Ovary (tissue), 7 donors: ENCODE measurements at regions not wholly inside any gene's neighbourhood (a gene's known extent, or its start where the extent isn't known, plus 50 kb on each side); places are given as distances from the start of the nearest gene placed in this dataset.

ENCODE experiments used
- DNase-seq, 5 donors: peaks; one replicate each; pipeline ENCODE4 v3.0.0-alpha.2; 2019 to 2020
- H3K27ac ChIP-seq, 2 donors: fragments of 200-600 bp; one replicate each; pipeline versions ENCODE4 v1.5.1 to v1.8.0; 2019 to 2022
- H3K27me3 ChIP-seq: fragments of 200-600 bp; one replicate; pipeline ENCODE4 v1.8.0; 2022
- H3K36me3 ChIP-seq: fragments of 200-600 bp; sonication (generic); one replicate; pipeline ENCODE4 v1.5.1; 2019
- H3K4me1 ChIP-seq: one replicate; pipeline ENCODE4 v1.8.1; 2013; ENCODE audit warnings: mild to moderate bottlenecking, moderate library complexity; ENCODE audit not compliant: insufficient read depth
- H3K4me3 ChIP-seq: fragments of 200-600 bp; sonication (generic); one replicate; pipeline ENCODE4 v1.5.1; 2017
- H3K9me3 ChIP-seq, 2 donors: fragments of 200-600 bp in 1 of 2; sonication (generic) in 1 of 2; one replicate each; pipeline versions ENCODE4 v1.5.1 to v1.8.1; 2013 to 2019; ENCODE audit warnings: mild to moderate bottlenecking in 1 of 2, moderate library complexity in 1 of 2
- CTCF ChIP-seq, 3 donors: fragments of 450-650 bp in 2 of 3; fragments of 200-600 bp in 1 of 3; IDR thresholded peaks; one replicate each; pipeline versions ENCODE4 v1.5.1 to v1.8.0; 2016 to 2022; ENCODE audit warnings: antibody characterized with exemption in 3 of 3, mild to moderate bottlenecking in 1 of 3
- EP300 ChIP-seq: sonication (generic); formaldehyde crosslinking; IDR thresholded peaks from one replicate; pipeline ENCODE4 v1.6.1; 2017; ENCODE audit warnings: antibody characterized with exemption
- POLR2A ChIP-seq: fragments of 450-650 bp; IDR thresholded peaks from one replicate; pipeline ENCODE4 v1.6.1; 2017; ENCODE audit warnings: antibody characterized with exemption, mild to moderate bottlenecking, moderate library complexity
- WGBS, 3 donors: extraction: QIAGEN DNeasy Blood & Tissue Kit in 1 of 3; methylation state at CpG; one replicate each; pipeline versions ENCODE4 v1.1.5 to v1.1.7; 2013 to 2017; 5-methylcytosine and 5-hydroxymethylcytosine counted together
- intact Hi-C, 4 donors: fragments of 100-400 bp; cut with DNase I; formaldehyde crosslinking; loops; one replicate each; pipeline versions ENCODE4 v1.11.0 to v1.15.1; 2022 to 2023
- donor health status: DM: no; HTN: no; CAD: no; lungs with moderate emphysema.
- donor health status: DM: no; HTN: no; CAD: no.
- donor health status: Bipolar disorder and iron deficiency.
- donor health status: DM: no; HTN: no; CAD: no.
- donor health status: DM: yes; HTN: yes; CAD: no.

- Histone ChIP-seq H3K4me3 (no peak overlapping the region), H3K36me3 (no peaks in the 10 kb centered on the region), H3K9me3 (no peaks in the 10 kb centered on the region), H3K4me1 (no peaks in the 10 kb centered on the region), H3K27ac (no peak overlapping the region), H3K27me3 (no peaks in the 10 kb centered on the region)
- intact Hi-C loops = loop anchor here in 2 of 4 donors (5.0 to 10.0 kb wide), 2 partner anchors 142 to 155 kb away; no protein-coding TSS in a partner anchor
- DNase-seq = no peak
- WGBS, 3 donors = 55 to 61% (median 60%) methylated on average over 9 of the region's 9 CpGs
- TF ChIP-seq EP300 (no peak), POLR2A (no peak), CTCF (IDR thresholded peaks at IDR 0.05) (no peak)
Measured at GRCh38 chr12:4049298-4050080, 176.3 kb upstream of the PARP11 start.

- TF ChIP-seq CTCF (IDR thresholded peaks at IDR 0.05) (no peak), POLR2A (no peak), EP300 (no peak)
- 88 to 89% (median 88%) methylated on average over 7 of the region's 7 CpGs for WGBS, 3 donors
- intact Hi-C loops = loop anchor here in 1 of 4 donors (10.0 kb wide), 1 partner anchor 153 kb away; no protein-coding TSS in a partner anchor
Measured at GRCh38 chr12:4047421-4047820, 174.2 kb upstream of the PARP11 start.

GRCh38 chr12:4046495-4046840 lies 173.3 kb upstream of the PARP11 start:
- no peaks in the 10 kb centered on the region for H3K36me3 ChIP-seq
- no peak overlapping the region for H3K4me3 ChIP-seq
- WGBS, 3 donors = 32 to 45% (median 33%) methylated on average over 6 of the region's 6 CpGs
- H3K4me1 ChIP-seq = no peaks in the 10 kb centered on the region
- intact Hi-C loops = loop anchor here in 1 of 4 donors (10.0 kb wide), 1 partner anchor 152 kb away; no protein-coding TSS in a partner anchor
- no peak for TF ChIP-seq EP300
- TF ChIP-seq POLR2A = no peak
- no peak for TF ChIP-seq CTCF (IDR thresholded peaks at IDR 0.05)
- no peak for DNase-seq
- no peaks in the 10 kb centered on the region for H3K27me3 ChIP-seq
- no peaks in the 10 kb centered on the region for H3K9me3 ChIP-seq
- H3K27ac ChIP-seq = no peak overlapping the region

More at GRCh38 chr12:4047421-4047820, 174.2 kb upstream of the PARP11 start:
- DNase-seq = no peak
- no peak overlapping the region for H3K4me3 ChIP-seq
- no peaks in the 10 kb centered on the region for H3K27me3 ChIP-seq
- H3K36me3 ChIP-seq = no peaks in the 10 kb centered on the region
- no peak overlapping the region for H3K27ac ChIP-seq
- no peaks in the 10 kb centered on the region for H3K9me3 ChIP-seq
- H3K4me1 ChIP-seq = no peaks in the 10 kb centered on the region

- WGBS, 3 donors = 87 to 90% (median 88%) methylated on average over 16 of the region's 16 CpGs
- intact Hi-C loops = loop anchor here in 1 of 4 donors (10.0 kb wide), 1 partner anchor 151 kb away; no protein-coding TSS in a partner anchor
- TF ChIP-seq EP300 = no peak
- TF ChIP-seq CTCF (IDR thresholded peaks at IDR 0.05) = no peak
- TF ChIP-seq POLR2A = no peak
Measured at GRCh38 chr12:4045786-4046494, 172.7 kb upstream of the PARP11 start.

More at GRCh38 chr12:4045786-4046494, 172.7 kb upstream of the PARP11 start:
- H3K27ac ChIP-seq = no peak overlapping the region
- no peaks in the 10 kb centered on the region for H3K9me3 ChIP-seq
- no peak for DNase-seq
- H3K4me3 ChIP-seq = no peak overlapping the region
- no peaks in the 10 kb centered on the region for H3K27me3 ChIP-seq
- H3K36me3 ChIP-seq = no peaks in the 10 kb centered on the region
- no peaks in the 10 kb centered on the region for H3K4me1 ChIP-seq
